NOMO-1 treated with DMSO at 0.1 percent for 48 hours (cell line): ENCODE measurements at regions not wholly inside any gene's neighbourhood (a gene's known extent, or its start where the extent isn't known, plus 50 kb on each side); places are given as distances from the start of the nearest gene placed in this dataset.

ENCODE experiments used
- DNase-seq: peaks from one replicate; lab custom pipeline; 2025; ENCODE audit not compliant: unreplicated experiment; lab: John Stamatoyannopoulos, UW

DNA sequence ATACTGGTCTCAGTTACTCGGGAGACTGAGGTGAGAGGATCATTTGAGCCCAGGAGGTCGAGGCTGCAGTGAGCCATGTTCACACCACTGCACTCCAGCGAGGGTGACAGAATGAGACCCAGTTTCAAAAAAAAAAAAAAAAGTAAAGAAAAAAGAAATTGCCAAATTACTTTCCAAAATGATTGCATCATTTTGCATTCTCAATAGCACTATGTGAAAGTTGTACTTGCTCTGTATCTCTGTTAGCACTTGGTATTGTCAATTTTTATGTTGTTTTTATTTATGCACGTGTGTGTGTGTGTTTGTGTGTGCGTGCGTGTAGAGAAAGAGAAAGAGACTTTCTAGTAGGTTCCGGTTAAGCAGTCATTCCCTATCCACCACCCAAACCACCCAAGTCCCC, 328.4 kb downstream of the RAB3C start:
- DNase-seq = no peak

DNA sequence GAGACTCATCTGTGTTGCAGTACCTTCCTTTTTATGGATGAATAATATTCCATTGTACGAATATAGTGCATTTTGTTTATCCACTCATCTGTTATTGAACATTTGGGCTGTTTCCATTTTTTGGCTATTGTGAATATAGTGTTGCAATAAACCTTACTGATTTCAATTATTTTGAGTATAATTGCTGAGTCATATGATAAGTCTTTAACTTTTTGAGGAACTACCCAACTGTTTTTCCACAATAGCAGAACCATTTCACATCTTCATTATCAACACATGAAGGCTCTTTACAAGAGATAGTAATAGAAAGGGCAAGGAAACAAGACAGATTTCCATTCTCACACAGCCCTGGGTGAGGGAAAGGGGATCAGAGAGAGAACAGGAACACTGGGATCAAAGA, 329.2 kb downstream of the RAB3C start:
- peak; percentile 71 for DNase-seq

DNA sequence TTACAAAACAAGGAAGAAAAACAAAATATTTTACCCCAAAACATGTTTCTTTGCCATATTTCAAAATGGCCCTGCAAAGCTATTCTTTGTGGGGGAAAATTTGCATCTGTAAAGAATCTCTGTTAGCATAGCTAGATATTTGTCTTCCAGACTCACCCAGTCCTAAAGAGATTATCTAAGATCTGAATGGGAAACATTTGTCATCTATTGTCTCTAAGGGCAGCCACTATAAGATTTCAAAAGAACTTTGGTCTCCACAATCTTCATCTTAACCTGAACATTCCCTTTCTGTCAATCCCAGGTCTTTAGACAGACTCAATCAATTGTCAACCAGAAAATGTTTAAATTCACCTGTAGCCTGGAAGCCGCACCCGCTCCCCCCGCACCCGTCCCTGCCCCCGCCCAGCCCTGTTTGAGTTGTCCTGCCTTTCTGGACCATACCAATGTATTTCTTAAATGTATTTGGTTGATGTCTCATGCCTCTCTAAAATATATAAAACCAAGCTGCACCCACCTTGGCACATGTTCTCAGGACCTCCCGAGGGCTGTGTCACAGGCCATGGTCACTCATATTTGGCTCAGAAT, 330.6 kb downstream of the RAB3C start:
- DNase-seq = no peak

DNA sequence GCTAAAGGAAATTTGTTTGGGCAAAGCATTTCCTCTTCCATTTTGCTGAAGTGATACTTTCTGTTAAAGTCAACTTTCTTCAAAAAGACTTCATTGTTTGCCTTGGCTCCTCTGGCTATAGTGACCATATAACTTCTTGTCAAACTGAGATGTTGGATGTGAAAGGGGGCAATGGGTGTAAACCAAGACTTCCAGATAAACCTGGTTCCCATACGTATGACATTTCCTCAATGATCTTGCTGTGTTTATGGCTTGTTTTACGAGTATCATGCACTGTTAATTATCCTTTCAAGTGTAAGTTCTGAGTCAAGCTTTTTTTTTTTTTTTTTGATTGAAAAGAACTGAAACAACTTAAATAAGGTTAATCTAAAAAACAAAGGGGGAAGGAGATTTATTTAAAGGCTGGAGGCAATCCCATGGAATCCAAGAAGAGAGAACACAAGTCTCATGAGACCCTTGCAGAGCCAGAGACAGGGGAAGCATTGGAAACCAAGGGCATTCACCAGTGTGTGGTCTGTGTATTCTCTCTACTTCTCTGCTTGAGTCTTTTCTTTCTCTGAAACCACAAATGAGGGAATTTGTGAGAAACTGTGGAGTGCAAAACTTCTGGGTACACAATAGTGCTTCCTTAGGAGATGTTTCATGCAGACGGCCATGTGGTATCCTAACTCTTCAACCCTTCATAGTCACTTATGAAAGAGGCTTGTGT, 335.3 kb downstream of the RAB3C start:
- DNase-seq = no peak
